H1 (cell line): ENCODE measurements at regions not wholly inside any gene's neighbourhood (a gene's known extent, or its start where the extent isn't known, plus 50 kb on each side); places are given as distances from the start of the nearest gene placed in this dataset.

Source experiments
- CEBPB ChIP-seq: IDR thresholded peaks from 2 replicates; pipeline ENCODE4 v1.6.1; 2012; ENCODE audit warnings: low read depth, low read length
- CHD1 ChIP-seq: IDR thresholded peaks from 2 replicates; pipeline ENCODE4 v1.6.1; 2012; ENCODE audit warnings: low read depth, low read length, improper control_type of control experiment
- EZH2 ChIP-seq: fragments of 200-600 bp; sonication (generic); IDR thresholded peaks from 2 replicates; pipeline ENCODE4 v1.7.1; 2012; ENCODE audit warnings: low read depth, mild to moderate bottlenecking, moderate library complexity, low read length, inconsistent platforms; ENCODE audit not compliant: severe bottlenecking
- JUND ChIP-seq: IDR thresholded peaks from 2 replicates; pipeline ENCODE4 v1.6.1; 2011; ENCODE audit warnings: mild to moderate bottlenecking, improper control_type of control experiment, low read length
- RNF2 ChIP-seq: fragments of 200-900, 300-1000 bp; sonication (generic); IDR thresholded peaks from 2 replicates; pipeline ENCODE4 v1.7.1; 2016; ENCODE audit warnings: borderline replicate concordance, low read depth, mild to moderate bottlenecking, antibody characterized with exemption, low read length; ENCODE audit not compliant: poor library complexity, severe bottlenecking; ENCODE audit errors: missing control alignments
- SIRT6 ChIP-seq: IDR thresholded peaks from one replicate; pipeline ENCODE4 v1.7.1; 2012; ENCODE audit warnings: low read length, inconsistent platforms
- TEAD4 ChIP-seq: IDR thresholded peaks from 2 replicates; pipeline ENCODE4 v1.6.1; 2012; ENCODE audit warnings: low read depth, low read length, inconsistent platforms, mixed read lengths
- TF ChIP-seq, protein P1 (sequence below), 3 experiments: IDR thresholded peaks; 1 replicate in 2 of 3; 2 replicates in 1 of 3; pipeline versions ENCODE4 v1.5.1 to v1.6.1; 2011; ENCODE audit warnings: low read length in 3 of 3, mild to moderate bottlenecking in 3 of 3, inconsistent platforms in 2 of 3, low read depth in 1 of 3, moderate library complexity in 1 of 3; ENCODE audit not compliant: insufficient read depth in 1 of 3; ENCODE audit errors: control extremely low read depth in 1 of 3
- TF ChIP-seq, protein P2 (sequence below): IDR thresholded peaks from 2 replicates; pipeline ENCODE4 v1.6.1; 2012; ENCODE audit warnings: low read length, inconsistent platforms

DNA sequence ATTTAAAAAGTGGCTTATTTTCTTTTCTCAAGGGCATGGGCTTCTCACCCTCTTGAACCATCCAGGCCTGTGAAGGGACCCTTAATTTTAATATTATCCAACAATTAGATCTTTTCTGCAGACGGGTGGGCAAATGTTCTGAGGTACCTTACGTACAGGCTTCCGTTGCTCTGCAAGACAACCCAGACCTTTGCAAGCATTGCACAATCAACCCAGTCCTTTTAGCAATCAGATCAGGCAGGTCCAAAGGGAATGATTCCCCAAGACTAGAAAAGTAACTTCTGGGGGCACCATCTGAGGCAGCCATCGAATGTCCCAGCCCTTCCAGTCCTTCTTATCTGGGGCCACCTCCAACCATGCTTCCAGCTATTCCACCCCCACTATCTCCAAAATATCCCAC lies 67.3 kb upstream of the TACR3 start:
- TF ChIP-seq, protein P1, sequence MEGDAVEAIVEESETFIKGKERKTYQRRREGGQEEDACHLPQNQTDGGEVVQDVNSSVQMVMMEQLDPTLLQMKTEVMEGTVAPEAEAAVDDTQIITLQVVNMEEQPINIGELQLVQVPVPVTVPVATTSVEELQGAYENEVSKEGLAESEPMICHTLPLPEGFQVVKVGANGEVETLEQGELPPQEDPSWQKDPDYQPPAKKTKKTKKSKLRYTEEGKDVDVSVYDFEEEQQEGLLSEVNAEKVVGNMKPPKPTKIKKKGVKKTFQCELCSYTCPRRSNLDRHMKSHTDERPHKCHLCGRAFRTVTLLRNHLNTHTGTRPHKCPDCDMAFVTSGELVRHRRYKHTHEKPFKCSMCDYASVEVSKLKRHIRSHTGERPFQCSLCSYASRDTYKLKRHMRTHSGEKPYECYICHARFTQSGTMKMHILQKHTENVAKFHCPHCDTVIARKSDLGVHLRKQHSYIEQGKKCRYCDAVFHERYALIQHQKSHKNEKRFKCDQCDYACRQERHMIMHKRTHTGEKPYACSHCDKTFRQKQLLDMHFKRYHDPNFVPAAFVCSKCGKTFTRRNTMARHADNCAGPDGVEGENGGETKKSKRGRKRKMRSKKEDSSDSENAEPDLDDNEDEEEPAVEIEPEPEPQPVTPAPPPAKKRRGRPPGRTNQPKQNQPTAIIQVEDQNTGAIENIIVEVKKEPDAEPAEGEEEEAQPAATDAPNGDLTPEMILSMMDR (IDR thresholded peaks at IDR 0.05; ENCODE audit: control extremely low read depth in 1 of 3, insufficient read depth in 1 of 3, low read depth in 1 of 3, low read length in 3 of 3), result no peak
- TF ChIP-seq, protein P2, sequence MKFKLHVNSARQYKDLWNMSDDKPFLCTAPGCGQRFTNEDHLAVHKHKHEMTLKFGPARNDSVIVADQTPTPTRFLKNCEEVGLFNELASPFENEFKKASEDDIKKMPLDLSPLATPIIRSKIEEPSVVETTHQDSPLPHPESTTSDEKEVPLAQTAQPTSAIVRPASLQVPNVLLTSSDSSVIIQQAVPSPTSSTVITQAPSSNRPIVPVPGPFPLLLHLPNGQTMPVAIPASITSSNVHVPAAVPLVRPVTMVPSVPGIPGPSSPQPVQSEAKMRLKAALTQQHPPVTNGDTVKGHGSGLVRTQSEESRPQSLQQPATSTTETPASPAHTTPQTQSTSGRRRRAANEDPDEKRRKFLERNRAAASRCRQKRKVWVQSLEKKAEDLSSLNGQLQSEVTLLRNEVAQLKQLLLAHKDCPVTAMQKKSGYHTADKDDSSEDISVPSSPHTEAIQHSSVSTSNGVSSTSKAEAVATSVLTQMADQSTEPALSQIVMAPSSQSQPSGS, result no peak
- TF ChIP-seq EZH2 (no peak), SIRT6 (no peak), CEBPB (no peak), RNF2 (no peak), CHD1 (no peak), TEAD4 (no peak), JUND (no peak)
